IMR-90 (cell line): ENCODE measurements at regions not wholly inside any gene's neighbourhood (a gene's known extent, or its start where the extent isn't known, plus 50 kb on each side); places are given as distances from the start of the nearest gene placed in this dataset.

Source experiments
- ATAC-seq: fragments of 200-7000 bp; cut with Tn5 transposase; 2 replicates; pipeline ENCODE4 v1.9.1; 2020; ENCODE audit warnings: low read depth, mild to moderate bottlenecking, moderate library complexity
- BruUV-seq: library from RNA; stranded (reverse); fragments of 400-500 nt; replicated peaks from 2 replicates; lab custom pipeline; 2021; lab: Mats Ljungman, UMichigan
- CTCF ChIA-PET: fragments of 300-600 bp; formaldehyde crosslinking; extraction: SDS; loops from one replicate; lab custom pipeline; 2021; ENCODE audit warnings: antibody characterized with exemption; lab: Yijun Ruan, JAX
- POLR2A ChIA-PET: fragments of 300-600 bp; sonication (Branson Sonifier 250); formaldehyde crosslinking; loops from one replicate; lab custom pipeline; 2022; ENCODE audit warnings: antibody characterized with exemption; ENCODE audit not compliant: unreplicated experiment; lab: Charles Lee
- DNase-seq: peaks from one replicate; pipeline ENCODE4 v3.0.0; 2013
- H2AFZ ChIP-seq: replicated peaks from 2 replicates; pipeline ENCODE3; 2013; ENCODE audit warnings: low read length, mild to moderate bottlenecking; ENCODE audit not compliant: poor library complexity
- H2AK5ac ChIP-seq: 2 replicates; pipeline ENCODE4 v1.6.1; 2013; ENCODE audit warnings: low read depth, low read length, inconsistent platforms
- H2AK9ac ChIP-seq: replicated peaks from 2 replicates; pipeline ENCODE3; 2013; ENCODE audit warnings: mild to moderate bottlenecking, low read depth, low read length, moderate library complexity; ENCODE audit not compliant: poor library complexity
- H2BK120ac ChIP-seq: 2 replicates; pipeline ENCODE4 v1.6.1; 2013; ENCODE audit warnings: low read depth, low read length, inconsistent platforms
- H2BK15ac ChIP-seq: 3 replicates; pipeline ENCODE4 v1.6.1; 2013; ENCODE audit warnings: low read depth, low read length, inconsistent platforms
- H2BK20ac ChIP-seq: 2 replicates; pipeline ENCODE4 v1.6.1; 2013; ENCODE audit warnings: low read depth, mild to moderate bottlenecking, inconsistent platforms, low read length, moderate library complexity
- H2BK5ac ChIP-seq: 2 replicates; pipeline ENCODE4 v1.6.1; 2013; ENCODE audit warnings: mild to moderate bottlenecking, low read depth, low read length, inconsistent platforms; ENCODE audit not compliant: poor library complexity, severe bottlenecking
- H3K14ac ChIP-seq: replicated peaks from 2 replicates; pipeline ENCODE4 v1.6.1; 2013; ENCODE audit warnings: low read depth, low read length, inconsistent platforms
- H3K18ac ChIP-seq: 2 replicates; pipeline ENCODE4 v1.6.1; 2013; ENCODE audit warnings: low read depth, low read length, control low read depth
- H3K23ac ChIP-seq: 2 replicates; pipeline ENCODE4 v1.6.1; 2013; ENCODE audit warnings: low read depth, low read length, inconsistent platforms
- H3K27ac ChIP-seq: 2 replicates; pipeline ENCODE4 v1.5.1; 2013; ENCODE audit warnings: mild to moderate bottlenecking, control low read depth, low read length; ENCODE audit not compliant: insufficient read depth
- H3K27me3 ChIP-seq: 2 replicates; pipeline ENCODE4 v1.6.1; 2013; ENCODE audit warnings: low read length; ENCODE audit not compliant: control insufficient read depth, insufficient read depth
- H3K36me3 ChIP-seq: 2 replicates; pipeline ENCODE4 v1.6.1; 2013; ENCODE audit warnings: low read length, mixed read lengths; ENCODE audit not compliant: control insufficient read depth, insufficient read depth
- H3K4ac ChIP-seq: 2 replicates; pipeline ENCODE4 v1.6.1; 2013; ENCODE audit warnings: low read depth, low read length, inconsistent platforms
- H3K4me1 ChIP-seq: 2 replicates; pipeline ENCODE4 v1.6.1; 2013; ENCODE audit warnings: low read length, mixed read lengths; ENCODE audit not compliant: control insufficient read depth, insufficient read depth
- H3K4me2 ChIP-seq: 2 replicates; pipeline ENCODE4 v1.6.1; 2013; ENCODE audit warnings: low read depth, mild to moderate bottlenecking, control low read depth, low read length, moderate library complexity
- H3K4me3 ChIP-seq: 2 replicates; pipeline ENCODE4 v1.5.1; 2013; ENCODE audit warnings: low read depth, mild to moderate bottlenecking, control low read depth, low read length, moderate library complexity; ENCODE audit not compliant: insufficient read depth
- H3K56ac ChIP-seq: 2 replicates; pipeline ENCODE4 v1.6.1; 2013; ENCODE audit warnings: low read length, inconsistent platforms; ENCODE audit not compliant: insufficient read depth; ENCODE audit errors: extremely low read depth
- H3K79me1 ChIP-seq, 2 experiments: 2 replicates each; pipeline ENCODE4 v1.6.1; 2013; ENCODE audit warnings: low read length in 2 of 2, inconsistent platforms in 1 of 2, low read depth in 1 of 2
- H3K9ac ChIP-seq: 2 replicates; pipeline ENCODE4 v1.6.1; 2013; ENCODE audit warnings: low read depth, low read length, control low read depth
- H3K9me1 ChIP-seq: 2 replicates; pipeline ENCODE4 v1.6.1; 2013; ENCODE audit warnings: low read length, inconsistent platforms; ENCODE audit not compliant: insufficient read depth
- H3K9me3 ChIP-seq: 2 replicates; pipeline ENCODE4 v1.6.1; 2013; ENCODE audit warnings: low read length; ENCODE audit not compliant: control insufficient read depth, insufficient read depth
- H4K20me1 ChIP-seq: 2 replicates; pipeline ENCODE4 v1.6.1; 2013; ENCODE audit warnings: low read length, inconsistent platforms; ENCODE audit not compliant: insufficient read depth
- H4K5ac ChIP-seq: 2 replicates; pipeline ENCODE4 v1.6.1; 2013; ENCODE audit warnings: mild to moderate bottlenecking, low read depth, low read length, control low read depth
- H4K8ac ChIP-seq, 2 experiments: 2 replicates each; pipeline ENCODE4 v1.6.1; 2013; ENCODE audit warnings: low read depth in 2 of 2, low read length in 2 of 2, control low read depth in 1 of 2, inconsistent platforms in 1 of 2
- H4K91ac ChIP-seq: 2 replicates; pipeline ENCODE4 v1.6.1; 2013; ENCODE audit warnings: low read depth, low read length, inconsistent platforms; ENCODE audit not compliant: insufficient read depth
- BHLHE40 ChIP-seq: fragments of 150-350 bp; IDR thresholded peaks from 2 replicates; pipeline ENCODE4 v1.6.1; 2016; ENCODE audit warnings: mild to moderate bottlenecking, low read depth, low read length
- CHD1 ChIP-seq: IDR thresholded peaks from 2 replicates; pipeline ENCODE4 v1.6.1; 2012; ENCODE audit warnings: low read depth, low read length, improper control_type of control experiment
- CTCF ChIP-seq: conservative IDR thresholded peaks from 2 replicates; pipeline ENCODE4 v1.5.1; 2012; ENCODE audit warnings: mild to moderate bottlenecking, low read depth, low read length, improper control_type of control experiment
- FOS ChIP-seq: fragments of 150-350 bp; IDR thresholded peaks from 2 replicates; pipeline ENCODE4 v1.6.1; 2016; ENCODE audit warnings: low read depth, low read length
- MXI1 ChIP-seq: IDR thresholded peaks from 2 replicates; pipeline ENCODE4 v1.6.1; 2012; ENCODE audit warnings: low read depth, mild to moderate bottlenecking, low read length, moderate library complexity, borderline replicate concordance
- NFE2L2 ChIP-seq: fragments of 150-350 bp; IDR thresholded peaks from 2 replicates; pipeline ENCODE4 v1.6.1; 2016; ENCODE audit warnings: low read depth, mild to moderate bottlenecking, low read length
- RAD21 ChIP-seq: IDR thresholded peaks from 2 replicates; pipeline ENCODE4 v1.6.1; 2012; ENCODE audit warnings: low read length, improper control_type of control experiment
- RCOR1 ChIP-seq: IDR thresholded peaks from 2 replicates; pipeline ENCODE4 v1.6.1; 2012; ENCODE audit warnings: mild to moderate bottlenecking, low read length, improper control_type of control experiment; ENCODE audit not compliant: insufficient replicate concordance
- SMC3 ChIP-seq: fragments of 150-350 bp; IDR thresholded peaks from 2 replicates; pipeline ENCODE4 v1.6.1; 2016; ENCODE audit warnings: low read depth, mild to moderate bottlenecking, antibody characterized with exemption, low read length, moderate library complexity
- WGBS, 2 experiments: methylation state at CpG; one replicate each; pipeline versions ENCODE4 v1.1.5 to v1.1.7; 2013; ENCODE audit warnings: missing lambda C conversion rate in 2 of 2; ENCODE audit not compliant: insufficient read length in 1 of 2; ENCODE audit errors: extremely low coverage in 2 of 2; 5-methylcytosine and 5-hydroxymethylcytosine counted together
- dilution Hi-C: fragments of 300-500 bp; cut with HindIII; formaldehyde crosslinking; loops from one replicate; pipeline ENCODE4 v1.14.3; 2018; ENCODE audit warnings: low sequenced_read_pairs; ENCODE audit not compliant: unreplicated experiment
- in situ Hi-C: fragments of 300-500 bp; cut with MboI; formaldehyde crosslinking; loops from 3 replicates; pipeline ENCODE4 v1.14.3; 2019; ENCODE audit warnings: low sequenced_read_pairs, inconsistent platforms, mixed read lengths
- intact Hi-C: fragments of 100-400 bp; cut with micrococcal nuclease; formaldehyde crosslinking; loops from 2 replicates; pipeline ENCODE4 v1.10.0; 2022

GRCh38 chr7:80060218-80060806 lies 74.3 kb upstream of the GNAI1 start:
- H3K4me1 ChIP-seq = peaks cover 2% of the 10 kb centered on the region; the same call in 1 of the 2 replicates
- DNase-seq (peak; percentile 82), ATAC-seq (peak; percentile 59; the same call in 1 of the 2 replicates)
- no TSS peak for BruUV-seq
- dilution Hi-C loops = no loop called here
- no CpG with 5 or more reads among the region's 1 CpG for WGBS, 2 experiments
- H2BK15ac ChIP-seq = no peak overlapping the region
- H2AK9ac ChIP-seq = no peak overlapping the region
- no peak overlapping the region for H3K27ac ChIP-seq
- no peaks in the 10 kb centered on the region for H3K27me3 ChIP-seq
- no peak overlapping the region for H4K91ac ChIP-seq
- H3K9me3 ChIP-seq = peaks cover 3% of the 10 kb centered on the region
- TF ChIP-seq BHLHE40 = no peak
- TF ChIP-seq MXI1 = no peak
- TF ChIP-seq FOS = no peak
- TF ChIP-seq RCOR1 = no peak
- TF ChIP-seq CHD1 = no peak
- TF ChIP-seq CTCF = peak; percentile 65
- peak; percentile 60 for TF ChIP-seq RAD21
- no peak for TF ChIP-seq NFE2L2
- peak; percentile 62; the same call in 1 of the 2 replicates for TF ChIP-seq SMC3
- H3K4me3 ChIP-seq = no peak overlapping the region
- no peak overlapping the region for H3K18ac ChIP-seq
- POLR2A ChIA-PET = no interaction called here
- H2BK5ac ChIP-seq = no peak overlapping the region
- H3K36me3 ChIP-seq = no peaks in the 10 kb centered on the region
- CTCF ChIA-PET = interaction anchor here (1.1 kb wide), 1 partner anchor 368 kb away, joined by 3 read pairs; no protein-coding TSS in a partner anchor
- no peak overlapping the region for H3K14ac ChIP-seq
- H3K56ac ChIP-seq = no peak overlapping the region
- H3K9ac ChIP-seq = no peak overlapping the region
- no peak overlapping the region for H2AK5ac ChIP-seq
- H2AFZ ChIP-seq = no peak overlapping the region
- H4K5ac ChIP-seq = no peak overlapping the region
- H2BK120ac ChIP-seq = no peak overlapping the region
- no peak overlapping the region for H3K4ac ChIP-seq
- no peaks in the 10 kb centered on the region for H3K79me1 ChIP-seq
- no peak overlapping the region for H2BK20ac ChIP-seq
- intact Hi-C loops = loop anchor here (1.0 to 10.0 kb wide), 6 partner anchors 37 to 393 kb away; partner anchors contain the start of gene GNAI1
- H3K23ac ChIP-seq = no peak overlapping the region
- H4K8ac ChIP-seq = no peak overlapping the region
- no peak overlapping the region for H3K4me2 ChIP-seq
- in situ Hi-C loops = loop anchor here (5.0 kb wide), 1 partner anchor 332 kb away; no protein-coding TSS in a partner anchor
- H3K9me1 ChIP-seq = peaks cover 3% of the 10 kb centered on the region; the same call in 1 of the 2 replicates
- H4K20me1 ChIP-seq = no peaks in the 10 kb centered on the region
